Loucy (cell line): ENCODE measurements at regions not wholly inside any gene's neighbourhood (a gene's known extent, or its start where the extent isn't known, plus 50 kb on each side); places are given as distances from the start of the nearest gene placed in this dataset.

Source experiments
- H2AFZ ChIP-seq: fragments of 200-600 bp; sonication (generic); 2 replicates; pipeline ENCODE4 v1.6.0; 2016; ENCODE audit warnings: antibody characterized with exemption, mild to moderate bottlenecking, low read length, moderate library complexity
- H3F3A ChIP-seq: fragments of 200-600 bp; 2 replicates; pipeline ENCODE4 v1.6.0; 2016; ENCODE audit warnings: antibody characterized with exemption, low read depth, mild to moderate bottlenecking
- H3K27me3 ChIP-seq: fragments of 200-600 bp; sonication (generic); 2 replicates; pipeline ENCODE4 v1.6.1; 2014; ENCODE audit warnings: low read length, mild to moderate bottlenecking; ENCODE audit not compliant: insufficient read depth, poor library complexity, severe bottlenecking
- H3K36me3 ChIP-seq: fragments of 200-600 bp; sonication (generic); 2 replicates; pipeline ENCODE4 v1.6.1; 2016; ENCODE audit warnings: low read length; ENCODE audit not compliant: insufficient read depth
- H3K4me1 ChIP-seq: fragments of 200-600 bp; sonication (generic); 2 replicates; pipeline ENCODE4 v1.5.1; 2014; ENCODE audit warnings: low read length, mild to moderate bottlenecking; ENCODE audit not compliant: insufficient read depth, poor library complexity, severe bottlenecking
- H3K4me2 ChIP-seq: fragments of 200-600 bp; sonication (generic); 2 replicates; pipeline ENCODE4 v1.6.0; 2014; ENCODE audit warnings: antibody characterized with exemption, low read length, low read depth, mild to moderate bottlenecking; ENCODE audit not compliant: poor library complexity, severe bottlenecking
- H3K4me3 ChIP-seq: fragments of 200-600 bp; sonication (generic); 2 replicates; pipeline ENCODE4 v1.5.1; 2014; ENCODE audit warnings: low read length, mild to moderate bottlenecking, mixed read lengths; ENCODE audit not compliant: poor library complexity, severe bottlenecking
- H3K79me2 ChIP-seq: fragments of 200-600 bp; sonication (generic); 2 replicates; pipeline ENCODE4 v1.6.1; 2014; ENCODE audit warnings: low read length; ENCODE audit not compliant: insufficient read depth
- H3K9ac ChIP-seq: fragments of 200-600 bp; sonication (generic); 2 replicates; pipeline ENCODE4 v1.6.0; 2014; ENCODE audit warnings: mild to moderate bottlenecking, low read depth, low read length, moderate library complexity; ENCODE audit not compliant: poor library complexity, severe bottlenecking
- H3K9me2 ChIP-seq: fragments of 200-600 bp; sonication (generic); replicated peaks from 2 replicates; pipeline ENCODE4 v1.6.1; 2016; ENCODE audit warnings: low read depth, low read length, mixed read lengths
- H3K9me3 ChIP-seq: fragments of 200-600 bp; sonication (generic); 2 replicates; pipeline ENCODE4 v1.6.1; 2014; ENCODE audit warnings: mild to moderate bottlenecking, antibody characterized with exemption, low read length, low read depth; ENCODE audit not compliant: insufficient read depth
- H4K20me1 ChIP-seq: fragments of 200-600 bp; sonication (generic); 2 replicates; pipeline ENCODE4 v1.6.0; 2014; ENCODE audit warnings: antibody characterized with exemption, low read length, mild to moderate bottlenecking; ENCODE audit not compliant: insufficient read depth, poor library complexity, severe bottlenecking
- EZH2phosphoT487 ChIP-seq: fragments of 200-600 bp; IDR thresholded peaks from 2 replicates; pipeline ENCODE4 v1.6.1; 2018; ENCODE audit warnings: antibody characterized with exemption, mild to moderate bottlenecking, moderate library complexity, borderline replicate concordance
- TF ChIP-seq, protein P1 (sequence below): fragments of 200-600 bp; sonication (generic); conservative IDR thresholded peaks from 2 replicates; pipeline ENCODE4 v1.5.1; 2014; ENCODE audit warnings: mild to moderate bottlenecking, antibody characterized with exemption, low read length

DNA sequence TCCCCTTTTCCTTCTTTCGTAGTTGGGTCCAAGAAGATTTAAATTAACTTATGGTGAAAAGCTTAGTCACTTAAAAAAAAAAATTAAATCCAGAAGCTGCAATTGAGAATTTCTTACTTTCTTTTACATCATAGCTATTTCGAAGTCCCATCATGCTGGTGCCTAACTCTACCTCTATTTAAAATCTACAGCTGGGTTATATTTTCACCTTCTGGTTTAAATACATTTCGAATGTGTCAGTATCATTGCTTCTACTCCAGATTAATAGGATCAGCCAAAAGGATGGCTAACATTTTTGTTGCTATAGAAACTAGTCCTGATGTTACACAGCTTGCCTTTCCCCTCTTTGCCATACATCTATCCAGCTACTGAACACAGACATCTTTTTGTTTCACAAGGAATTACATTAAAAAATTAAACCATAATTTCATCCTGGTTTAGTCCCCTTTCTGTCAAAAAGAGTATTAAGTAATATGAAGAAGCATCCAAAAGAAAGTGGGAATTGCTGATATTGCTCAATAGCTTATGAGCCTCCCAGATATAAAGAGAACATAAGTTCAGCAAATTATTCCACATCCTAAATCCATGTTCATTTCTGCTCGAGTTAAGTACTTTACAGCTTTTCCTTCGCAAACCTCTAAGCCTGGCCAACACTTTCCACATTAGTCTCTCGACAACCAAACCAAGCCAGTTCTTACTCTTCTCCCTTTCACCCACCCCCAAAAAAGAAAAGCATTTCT, 396.7 kb upstream of the DAB1 start:
- Histone ChIP-seq H3K9me2 (no peaks in the 10 kb centered on the region), H3F3A (no peaks in the 10 kb centered on the region), H3K4me3 (no peak overlapping the region), H3K36me3 (no peaks in the 10 kb centered on the region), H3K79me2 (no peaks in the 10 kb centered on the region), H3K4me1 (no peaks in the 10 kb centered on the region), H3K9me3 (no peaks in the 10 kb centered on the region), H2AFZ (no peak overlapping the region), H3K27me3 (no peaks in the 10 kb centered on the region), H3K9ac (no peak overlapping the region), H4K20me1 (no peaks in the 10 kb centered on the region), H3K4me2 (no peak overlapping the region)
- TF ChIP-seq EZH2phosphoT487, result no peak
- TF ChIP-seq, protein P1, sequence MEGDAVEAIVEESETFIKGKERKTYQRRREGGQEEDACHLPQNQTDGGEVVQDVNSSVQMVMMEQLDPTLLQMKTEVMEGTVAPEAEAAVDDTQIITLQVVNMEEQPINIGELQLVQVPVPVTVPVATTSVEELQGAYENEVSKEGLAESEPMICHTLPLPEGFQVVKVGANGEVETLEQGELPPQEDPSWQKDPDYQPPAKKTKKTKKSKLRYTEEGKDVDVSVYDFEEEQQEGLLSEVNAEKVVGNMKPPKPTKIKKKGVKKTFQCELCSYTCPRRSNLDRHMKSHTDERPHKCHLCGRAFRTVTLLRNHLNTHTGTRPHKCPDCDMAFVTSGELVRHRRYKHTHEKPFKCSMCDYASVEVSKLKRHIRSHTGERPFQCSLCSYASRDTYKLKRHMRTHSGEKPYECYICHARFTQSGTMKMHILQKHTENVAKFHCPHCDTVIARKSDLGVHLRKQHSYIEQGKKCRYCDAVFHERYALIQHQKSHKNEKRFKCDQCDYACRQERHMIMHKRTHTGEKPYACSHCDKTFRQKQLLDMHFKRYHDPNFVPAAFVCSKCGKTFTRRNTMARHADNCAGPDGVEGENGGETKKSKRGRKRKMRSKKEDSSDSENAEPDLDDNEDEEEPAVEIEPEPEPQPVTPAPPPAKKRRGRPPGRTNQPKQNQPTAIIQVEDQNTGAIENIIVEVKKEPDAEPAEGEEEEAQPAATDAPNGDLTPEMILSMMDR, result no peak

DNA sequence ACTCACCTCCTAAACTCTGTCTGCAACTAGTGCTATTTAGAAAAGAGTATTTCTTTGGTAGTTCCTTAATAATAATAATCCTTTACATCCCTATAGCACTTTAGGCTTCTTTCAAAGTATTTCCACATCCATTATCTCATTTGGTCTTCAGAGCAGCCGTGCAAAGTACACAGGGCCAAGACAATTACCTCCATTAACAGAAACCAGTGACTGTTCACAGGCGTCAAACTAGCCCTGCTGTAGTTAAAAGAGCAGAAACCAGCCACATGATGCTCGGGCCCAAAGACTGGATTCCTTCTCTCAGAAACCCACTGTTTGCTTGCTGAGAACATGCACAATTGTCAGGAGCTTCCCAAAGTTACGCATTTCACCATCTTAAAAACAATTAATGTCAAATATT, 396.0 kb upstream of the DAB1 start:
- Histone ChIP-seq H3K4me1 (no peaks in the 10 kb centered on the region), H4K20me1 (no peaks in the 10 kb centered on the region), H3F3A (no peaks in the 10 kb centered on the region), H3K9me3 (no peaks in the 10 kb centered on the region), H3K36me3 (no peaks in the 10 kb centered on the region), H3K9me2 (no peaks in the 10 kb centered on the region), H3K79me2 (no peaks in the 10 kb centered on the region), H3K9ac (no peak overlapping the region), H3K4me3 (no peak overlapping the region), H2AFZ (no peak overlapping the region), H3K27me3 (no peaks in the 10 kb centered on the region), H3K4me2 (no peak overlapping the region)
- TF ChIP-seq, protein P1, result no peak
- TF ChIP-seq EZH2phosphoT487, result no peak

DNA sequence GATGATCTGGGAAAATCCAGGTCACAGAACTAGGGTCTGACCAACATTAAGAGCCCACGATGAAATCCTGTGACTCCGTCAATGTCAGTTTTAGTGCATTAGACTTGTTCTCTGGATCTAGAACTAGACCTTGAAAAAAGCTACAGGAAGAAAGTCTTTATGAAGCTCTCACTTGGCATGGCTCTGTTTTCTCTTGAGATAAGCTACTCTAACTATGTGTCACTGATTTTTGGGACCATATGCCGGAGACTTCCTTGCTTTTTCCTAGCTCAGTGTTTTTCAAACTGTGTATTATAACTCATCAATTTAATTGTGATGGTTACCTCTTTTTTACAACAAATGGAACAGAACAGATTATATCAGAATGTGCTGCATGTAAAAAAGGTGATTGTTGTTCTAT, 379.7 kb upstream of the DAB1 start:
- Histone ChIP-seq H3K36me3 (no peaks in the 10 kb centered on the region), H2AFZ (no peak overlapping the region), H3K9ac (no peak overlapping the region), H3K9me2 (no peaks in the 10 kb centered on the region), H3K79me2 (no peaks in the 10 kb centered on the region), H3K4me3 (no peak overlapping the region), H3F3A (no peaks in the 10 kb centered on the region), H3K4me1 (no peaks in the 10 kb centered on the region), H3K9me3 (no peaks in the 10 kb centered on the region), H3K27me3 (no peaks in the 10 kb centered on the region), H4K20me1 (no peaks in the 10 kb centered on the region), H3K4me2 (no peak overlapping the region)
- TF ChIP-seq, protein P1, result no peak
- TF ChIP-seq EZH2phosphoT487, result no peak
